ENCODE measurements at regions not wholly inside any gene's neighbourhood (a gene's known extent, or its start where the extent isn't known, plus 50 kb on each side); places are given as distances from the start of the nearest gene placed in this dataset.

GRCh38 chr3:152778022-152778421 lies 56.9 kb upstream of the P2RY1 start:
- TF ChIP-seq, protein P1, sequence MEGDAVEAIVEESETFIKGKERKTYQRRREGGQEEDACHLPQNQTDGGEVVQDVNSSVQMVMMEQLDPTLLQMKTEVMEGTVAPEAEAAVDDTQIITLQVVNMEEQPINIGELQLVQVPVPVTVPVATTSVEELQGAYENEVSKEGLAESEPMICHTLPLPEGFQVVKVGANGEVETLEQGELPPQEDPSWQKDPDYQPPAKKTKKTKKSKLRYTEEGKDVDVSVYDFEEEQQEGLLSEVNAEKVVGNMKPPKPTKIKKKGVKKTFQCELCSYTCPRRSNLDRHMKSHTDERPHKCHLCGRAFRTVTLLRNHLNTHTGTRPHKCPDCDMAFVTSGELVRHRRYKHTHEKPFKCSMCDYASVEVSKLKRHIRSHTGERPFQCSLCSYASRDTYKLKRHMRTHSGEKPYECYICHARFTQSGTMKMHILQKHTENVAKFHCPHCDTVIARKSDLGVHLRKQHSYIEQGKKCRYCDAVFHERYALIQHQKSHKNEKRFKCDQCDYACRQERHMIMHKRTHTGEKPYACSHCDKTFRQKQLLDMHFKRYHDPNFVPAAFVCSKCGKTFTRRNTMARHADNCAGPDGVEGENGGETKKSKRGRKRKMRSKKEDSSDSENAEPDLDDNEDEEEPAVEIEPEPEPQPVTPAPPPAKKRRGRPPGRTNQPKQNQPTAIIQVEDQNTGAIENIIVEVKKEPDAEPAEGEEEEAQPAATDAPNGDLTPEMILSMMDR (IDR thresholded peaks at IDR 0.05; ENCODE audit: insufficient read depth, low read length) = no peak
- TF ChIP-seq, protein P2, sequence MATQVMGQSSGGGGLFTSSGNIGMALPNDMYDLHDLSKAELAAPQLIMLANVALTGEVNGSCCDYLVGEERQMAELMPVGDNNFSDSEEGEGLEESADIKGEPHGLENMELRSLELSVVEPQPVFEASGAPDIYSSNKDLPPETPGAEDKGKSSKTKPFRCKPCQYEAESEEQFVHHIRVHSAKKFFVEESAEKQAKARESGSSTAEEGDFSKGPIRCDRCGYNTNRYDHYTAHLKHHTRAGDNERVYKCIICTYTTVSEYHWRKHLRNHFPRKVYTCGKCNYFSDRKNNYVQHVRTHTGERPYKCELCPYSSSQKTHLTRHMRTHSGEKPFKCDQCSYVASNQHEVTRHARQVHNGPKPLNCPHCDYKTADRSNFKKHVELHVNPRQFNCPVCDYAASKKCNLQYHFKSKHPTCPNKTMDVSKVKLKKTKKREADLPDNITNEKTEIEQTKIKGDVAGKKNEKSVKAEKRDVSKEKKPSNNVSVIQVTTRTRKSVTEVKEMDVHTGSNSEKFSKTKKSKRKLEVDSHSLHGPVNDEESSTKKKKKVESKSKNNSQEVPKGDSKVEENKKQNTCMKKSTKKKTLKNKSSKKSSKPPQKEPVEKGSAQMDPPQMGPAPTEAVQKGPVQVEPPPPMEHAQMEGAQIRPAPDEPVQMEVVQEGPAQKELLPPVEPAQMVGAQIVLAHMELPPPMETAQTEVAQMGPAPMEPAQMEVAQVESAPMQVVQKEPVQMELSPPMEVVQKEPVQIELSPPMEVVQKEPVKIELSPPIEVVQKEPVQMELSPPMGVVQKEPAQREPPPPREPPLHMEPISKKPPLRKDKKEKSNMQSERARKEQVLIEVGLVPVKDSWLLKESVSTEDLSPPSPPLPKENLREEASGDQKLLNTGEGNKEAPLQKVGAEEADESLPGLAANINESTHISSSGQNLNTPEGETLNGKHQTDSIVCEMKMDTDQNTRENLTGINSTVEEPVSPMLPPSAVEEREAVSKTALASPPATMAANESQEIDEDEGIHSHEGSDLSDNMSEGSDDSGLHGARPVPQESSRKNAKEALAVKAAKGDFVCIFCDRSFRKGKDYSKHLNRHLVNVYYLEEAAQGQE (IDR thresholded peaks at IDR 0.05; ENCODE audit: insufficient replicate concordance, low read depth) = no peak
- TF ChIP-seq GABPA (IDR thresholded peaks at IDR 0.05; ENCODE audit: low read depth) (no peak), POLR2AphosphoS5 (IDR thresholded peaks at IDR 0.05; ENCODE audit: low read depth) (no peak), SPI1 (IDR thresholded peaks at IDR 0.05; ENCODE audit: borderline replicate concordance, low read depth) (no peak)
